Myocyte (in vitro differentiated cells): ENCODE measurements at regions not wholly inside any gene's neighbourhood (a gene's known extent, or its start where the extent isn't known, plus 50 kb on each side); places are given as distances from the start of the nearest gene placed in this dataset.

Experiments used
- DNase-seq: peaks from one replicate; pipeline ENCODE4 v3.0.0-alpha.2; 2012; ENCODE audit warnings: low read depth

GRCh38 chr13:40136896-40137295 is 481.4 kb downstream of the COG6 start:
- no peak for DNase-seq

DNA sequence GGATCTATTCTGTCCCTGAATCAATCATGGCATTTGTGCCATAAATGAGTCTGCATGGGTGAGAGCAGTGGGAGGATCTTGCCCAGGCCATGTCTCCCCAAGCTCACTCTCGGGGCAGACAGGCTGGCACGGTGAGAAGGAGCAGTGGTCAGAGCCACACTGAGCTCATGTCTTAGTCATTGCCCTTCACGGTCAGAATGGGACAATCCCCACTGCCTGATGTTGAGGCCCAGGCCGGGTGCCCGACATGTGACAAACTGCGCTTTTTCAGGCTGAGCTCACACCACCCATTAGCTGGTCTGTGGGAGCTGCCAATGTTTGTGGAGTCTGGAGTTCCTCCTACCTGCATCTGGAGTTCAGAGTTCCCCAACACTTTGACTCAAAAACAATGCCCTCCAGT is 481.9 kb downstream of the COG6 start:
- DNase-seq, result no peak

DNA sequence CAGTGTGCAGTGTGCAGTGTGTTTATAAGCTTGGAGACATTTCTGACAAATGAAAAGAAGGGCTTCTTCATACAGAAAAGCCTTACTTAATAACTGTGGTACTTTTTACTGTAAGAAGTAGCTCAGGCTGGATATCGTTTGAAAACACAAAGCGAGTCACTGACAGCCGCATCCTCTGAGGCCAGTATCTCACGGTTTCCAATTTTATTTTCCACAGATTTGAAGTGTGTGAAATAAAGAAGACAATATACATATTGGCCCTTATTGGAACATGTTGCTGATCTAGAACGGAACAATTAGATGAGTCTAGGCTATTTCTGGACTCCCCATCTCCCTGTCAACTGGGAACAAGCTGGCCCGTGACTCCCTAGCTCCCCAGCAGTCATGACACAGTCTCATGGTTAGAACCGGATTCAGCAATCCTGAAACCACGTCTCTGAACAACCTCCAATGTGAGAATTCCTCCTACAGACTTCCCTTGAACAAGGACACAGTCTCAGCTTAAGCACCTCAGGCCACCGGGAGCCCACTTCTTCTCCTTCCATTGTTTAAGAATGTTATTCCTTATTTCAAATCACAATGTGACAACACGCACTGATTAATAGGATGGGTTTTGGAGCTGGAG is 484.5 kb downstream of the COG6 start:
- peak; percentile 33 for DNase-seq

DNA sequence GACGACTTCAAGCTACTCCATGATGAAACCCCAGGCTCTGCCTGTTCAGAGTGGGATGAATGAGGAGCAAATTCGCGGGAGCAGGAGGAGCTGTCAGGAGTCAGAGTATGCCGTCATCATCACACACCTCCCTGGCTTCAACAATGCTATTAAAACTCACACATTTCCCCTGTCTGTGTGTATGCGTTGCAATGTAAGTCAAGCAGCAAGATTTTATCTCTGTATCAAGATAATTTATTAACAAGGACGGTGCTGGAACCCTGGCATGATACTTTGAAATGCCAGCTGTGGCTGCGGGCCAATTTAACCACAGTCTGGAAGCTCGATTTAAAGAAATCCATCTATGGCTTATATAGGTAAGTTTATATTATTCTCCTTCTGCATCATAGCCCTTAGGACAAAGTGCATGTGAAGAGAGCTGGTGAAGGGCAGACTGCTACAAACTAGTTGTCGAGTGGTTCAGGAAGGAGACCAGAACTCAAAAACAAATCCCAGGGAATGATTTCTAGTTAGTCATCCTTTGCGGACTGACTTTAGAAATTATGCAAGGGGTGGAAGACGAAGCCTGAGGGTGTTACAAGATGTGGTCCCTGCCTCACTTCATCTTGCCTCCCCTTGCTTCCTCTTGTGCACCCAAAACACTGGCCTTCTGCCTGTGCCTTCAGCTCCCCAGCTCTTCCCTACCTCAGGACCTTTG is 486.5 kb downstream of the COG6 start:
- DNase-seq, result no peak

DNA sequence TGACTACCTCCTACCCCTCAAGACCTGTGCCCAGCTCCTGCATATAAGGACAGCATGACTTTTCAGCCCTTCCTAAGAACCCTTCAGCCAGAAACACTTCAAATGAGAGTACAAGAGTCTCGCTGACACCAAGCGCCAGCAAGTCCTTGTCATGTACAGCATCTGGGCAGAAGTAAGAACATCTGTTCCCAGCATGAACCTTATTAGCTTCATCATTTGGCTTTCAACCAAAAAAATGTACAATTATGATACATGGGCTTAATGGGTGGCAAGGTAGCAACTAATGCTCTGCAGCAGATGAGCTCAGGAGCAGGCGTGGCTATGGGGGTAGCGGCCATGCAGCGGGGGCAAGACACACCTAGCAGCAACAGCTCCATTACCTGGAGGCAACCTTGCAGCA is 487.6 kb downstream of the COG6 start:
- no peak for DNase-seq

GRCh38 chr13:40143559-40143958 is 488.1 kb downstream of the COG6 start:
- no peak for DNase-seq

DNA sequence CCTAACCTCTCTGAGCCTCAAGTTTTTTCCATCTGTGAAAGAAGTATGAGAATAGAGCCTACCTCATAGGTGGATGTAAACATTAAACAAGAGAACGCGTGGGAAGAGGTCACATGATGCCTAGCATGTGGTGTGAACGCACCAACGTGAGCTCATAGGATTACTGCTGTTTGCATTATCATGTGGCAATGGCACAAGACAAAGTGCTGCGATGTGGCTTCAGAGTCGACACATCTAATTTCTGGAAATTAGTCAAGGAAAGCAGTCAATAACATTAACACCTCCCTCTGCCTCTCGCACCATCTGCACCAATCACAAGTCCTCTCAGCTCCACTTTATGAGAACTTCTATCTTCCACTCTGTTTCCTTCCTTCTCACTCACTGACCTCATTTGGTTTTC is 489.7 kb downstream of the COG6 start:
- no peak for DNase-seq

GRCh38 chr13:40146063-40146462 is 490.6 kb downstream of the COG6 start:
- no peak for DNase-seq

DNA sequence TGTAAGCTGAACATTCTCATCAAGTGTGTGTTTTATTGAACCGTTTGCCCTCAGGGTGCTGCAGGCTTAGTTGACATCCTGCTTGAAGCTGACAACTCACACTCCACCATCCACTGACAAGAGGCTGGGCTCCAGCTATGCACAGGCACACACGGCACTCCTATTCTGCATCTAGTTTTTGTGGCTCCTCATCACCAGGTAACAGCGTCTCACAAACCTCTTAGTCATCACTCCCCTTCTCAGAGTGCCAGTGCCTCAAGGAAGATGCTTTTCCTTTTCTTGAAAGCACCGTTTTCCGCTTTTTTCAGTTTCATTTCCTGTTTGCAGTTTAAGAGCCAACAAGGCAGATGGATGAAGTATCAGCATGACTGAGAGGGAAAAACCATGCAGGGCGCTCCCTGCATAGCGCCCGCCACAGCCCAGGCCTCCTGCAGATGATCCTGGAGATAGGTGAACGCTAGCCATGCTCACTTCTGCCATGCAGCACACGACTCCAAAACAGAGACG is 491.2 kb downstream of the COG6 start:
- DNase-seq, result no peak

GRCh38 chr13:40148101-40148500 is 492.6 kb downstream of the COG6 start:
- DNase-seq, result no peak

DNA sequence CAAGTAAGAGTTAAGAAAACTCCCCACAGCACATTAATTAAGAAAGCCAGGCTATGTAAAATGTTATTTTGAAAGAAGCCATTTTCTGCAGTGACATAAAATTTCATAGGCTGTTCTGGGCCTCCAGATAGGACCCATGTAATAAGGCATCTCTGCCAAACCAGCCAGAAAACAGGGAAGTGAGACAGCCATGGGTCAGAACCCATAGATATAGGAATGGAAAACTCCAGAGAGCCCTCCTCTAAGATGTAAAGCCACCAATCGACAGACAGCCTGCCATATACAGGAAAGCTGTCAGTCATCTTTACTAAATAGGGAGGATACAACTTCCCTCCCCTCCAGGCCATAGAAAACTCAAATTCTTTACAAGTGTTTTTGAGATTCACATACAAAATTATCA is 493.3 kb downstream of the COG6 start:
- DNase-seq, result no peak

DNA sequence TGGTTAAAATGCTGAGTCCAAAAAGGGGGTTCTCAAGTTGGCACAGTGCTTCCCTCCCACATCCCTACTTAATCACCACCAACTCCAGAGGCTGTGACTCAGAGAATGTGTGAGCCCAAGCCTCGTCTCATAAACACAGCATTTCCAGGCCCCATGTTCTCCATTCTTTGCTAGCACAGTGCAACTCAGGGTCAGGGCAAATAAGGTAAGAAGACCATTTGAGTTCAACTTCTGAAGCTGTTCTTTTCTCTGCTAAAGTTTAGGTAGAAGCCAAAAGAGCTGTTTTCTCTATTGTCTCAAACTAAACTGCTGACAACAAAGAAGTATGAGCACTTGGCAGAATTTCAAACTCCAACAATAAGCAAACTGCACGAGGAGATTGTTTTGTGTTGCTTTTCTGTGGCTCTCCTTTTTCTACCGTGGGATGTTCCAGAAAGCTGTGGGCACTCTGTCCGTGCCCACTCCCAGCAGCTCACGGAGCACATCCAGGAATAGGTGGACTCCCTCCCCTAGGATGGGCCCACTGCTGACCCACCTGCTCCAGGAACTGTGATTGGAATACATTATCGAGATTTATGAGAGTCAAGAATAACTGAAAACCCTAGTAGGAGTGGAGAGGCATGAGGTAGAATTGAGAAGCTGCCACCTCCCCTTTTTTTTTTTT is 494.3 kb downstream of the COG6 start:
- peak; percentile 77 for DNase-seq

DNA sequence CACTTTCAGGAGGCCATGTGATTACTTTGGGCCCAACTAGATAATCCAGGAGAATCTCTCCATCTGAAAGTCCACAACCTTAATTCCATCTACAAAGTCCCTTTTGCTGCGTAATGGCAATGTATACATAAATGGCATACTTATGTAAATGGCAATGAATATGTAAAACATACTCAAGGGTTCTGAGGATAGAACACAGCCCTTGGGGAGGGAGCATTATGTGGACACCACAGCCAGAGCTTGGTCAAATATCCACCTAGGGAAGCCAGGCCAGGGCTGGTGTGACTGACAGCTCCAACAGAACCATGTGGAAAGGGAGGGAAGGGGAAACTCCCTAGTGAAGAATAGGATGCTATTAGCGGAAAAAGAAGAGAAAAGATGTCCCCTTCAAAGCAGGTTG is 496.2 kb downstream of the COG6 start:
- no peak for DNase-seq

GRCh38 chr13:40152145-40152544 is 496.7 kb downstream of the COG6 start:
- DNase-seq, result peak; percentile 60

DNA sequence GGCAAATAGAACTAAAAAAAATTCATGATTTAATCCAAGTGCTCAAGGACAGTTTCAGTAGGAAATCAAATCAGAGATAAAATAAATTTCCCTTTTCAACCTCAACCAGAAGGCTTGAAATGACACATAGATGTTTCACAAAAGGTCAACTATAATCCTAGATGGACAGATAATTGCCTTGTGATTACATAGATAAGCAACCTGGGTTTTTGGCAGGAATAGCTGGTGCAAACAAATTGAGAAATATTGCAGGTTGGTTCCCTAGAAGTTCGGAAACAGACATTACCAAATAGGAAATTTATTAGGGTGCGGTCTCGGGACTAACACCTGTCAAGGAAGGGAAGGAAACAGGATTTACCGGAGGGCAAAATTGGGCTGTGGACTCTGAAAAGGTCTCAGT is 497.5 kb downstream of the COG6 start:
- DNase-seq, result no peak

DNA sequence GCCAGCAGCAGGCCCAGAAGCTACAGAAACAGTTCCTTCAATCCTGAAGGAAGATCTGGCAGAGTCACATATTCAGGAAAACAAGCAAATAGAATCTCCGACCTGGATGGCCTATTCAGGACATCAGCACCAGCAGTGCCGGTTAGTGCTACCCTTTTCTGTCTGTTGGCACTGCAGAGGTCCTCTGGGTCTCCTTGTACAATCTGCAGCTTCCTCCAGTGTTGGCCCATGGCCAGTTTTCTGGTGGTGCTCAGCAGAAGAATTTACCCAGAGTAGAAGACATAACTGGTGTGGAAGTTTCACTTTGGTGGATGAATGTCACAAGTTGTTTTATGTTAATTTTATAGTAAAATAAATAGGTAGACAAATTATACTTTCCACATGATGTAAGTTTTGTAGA is 498.1 kb downstream of the COG6 start:
- DNase-seq, result no peak

DNA sequence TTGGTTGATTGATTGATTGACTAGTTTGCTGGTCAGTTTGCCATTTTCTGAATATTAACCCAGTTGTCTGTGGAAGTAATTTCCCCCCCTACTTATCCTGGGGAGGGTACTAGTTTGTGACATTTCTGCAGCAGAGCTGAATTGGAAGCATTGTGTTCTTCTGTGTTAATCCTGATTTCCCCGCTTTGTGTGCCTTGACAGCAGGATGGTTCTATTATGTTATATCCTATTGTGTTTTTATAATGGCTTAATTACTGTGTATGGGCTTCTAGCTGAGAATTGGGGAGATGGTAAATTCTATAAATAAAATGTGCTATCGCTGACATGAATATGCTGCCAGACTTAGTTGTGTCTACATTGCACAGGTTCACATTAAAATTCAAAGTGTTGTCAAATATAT is 499.7 kb downstream of the COG6 start:
- DNase-seq, result no peak

DNA sequence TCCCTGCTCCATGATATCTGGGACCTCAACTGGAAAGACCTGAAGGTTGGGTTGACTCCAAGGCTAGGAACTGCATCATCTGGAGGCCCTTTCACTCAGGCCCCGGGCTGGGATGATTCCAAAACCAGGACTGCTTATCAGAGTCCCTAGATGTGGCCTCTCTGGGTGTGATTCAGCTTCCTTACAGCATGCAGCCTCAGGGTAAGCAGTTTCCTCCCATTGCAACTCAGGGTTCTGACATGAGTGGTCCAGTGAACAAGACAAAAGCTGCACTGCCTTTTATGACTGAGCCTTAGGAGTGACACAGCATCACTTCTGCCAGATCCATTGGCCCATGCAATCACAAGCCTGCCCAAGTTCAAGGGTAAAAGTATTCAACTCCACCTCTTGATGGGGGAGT is 502.8 kb downstream of the COG6 start:
- no peak for DNase-seq

GRCh38 chr13:40158757-40159156 is 503.3 kb downstream of the COG6 start:
- DNase-seq, result no peak

GRCh38 chr13:40159736-40160135 is 504.3 kb downstream of the COG6 start:
- no peak for DNase-seq

DNA sequence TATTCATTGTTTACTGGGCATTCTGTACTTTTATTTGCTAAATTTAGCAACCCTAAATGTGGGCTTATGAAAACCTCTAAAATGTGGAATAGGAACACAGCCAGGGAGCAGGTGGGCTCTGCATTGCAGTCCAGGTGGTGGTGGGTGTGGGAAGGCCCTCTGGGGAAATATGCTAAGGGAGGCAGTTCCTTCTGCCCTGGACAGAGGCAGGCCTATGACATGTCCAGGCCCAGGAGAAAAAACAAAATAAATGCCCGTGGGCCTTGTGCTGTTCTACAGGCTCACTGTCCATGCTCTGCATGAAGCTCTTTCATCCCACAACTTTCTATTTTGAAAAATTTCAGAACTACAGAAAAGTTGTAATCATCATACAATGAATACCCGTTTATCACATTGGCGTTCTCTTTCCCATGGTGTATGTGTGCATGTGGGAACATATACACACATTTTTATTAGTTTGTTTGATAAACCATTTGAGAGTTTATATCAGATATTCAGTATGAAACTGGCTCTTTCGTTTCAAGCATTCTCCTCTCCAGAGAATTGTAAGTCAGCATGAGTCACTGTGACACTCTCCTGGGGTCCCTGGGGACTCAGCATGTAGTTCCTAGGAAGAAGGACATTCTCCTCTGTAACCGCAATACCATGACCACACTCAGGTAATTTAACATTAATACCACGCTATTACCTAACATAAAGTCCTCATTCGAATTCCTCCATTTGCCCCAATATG is 505.3 kb downstream of the COG6 start:
- DNase-seq, result peak; percentile 41

DNA sequence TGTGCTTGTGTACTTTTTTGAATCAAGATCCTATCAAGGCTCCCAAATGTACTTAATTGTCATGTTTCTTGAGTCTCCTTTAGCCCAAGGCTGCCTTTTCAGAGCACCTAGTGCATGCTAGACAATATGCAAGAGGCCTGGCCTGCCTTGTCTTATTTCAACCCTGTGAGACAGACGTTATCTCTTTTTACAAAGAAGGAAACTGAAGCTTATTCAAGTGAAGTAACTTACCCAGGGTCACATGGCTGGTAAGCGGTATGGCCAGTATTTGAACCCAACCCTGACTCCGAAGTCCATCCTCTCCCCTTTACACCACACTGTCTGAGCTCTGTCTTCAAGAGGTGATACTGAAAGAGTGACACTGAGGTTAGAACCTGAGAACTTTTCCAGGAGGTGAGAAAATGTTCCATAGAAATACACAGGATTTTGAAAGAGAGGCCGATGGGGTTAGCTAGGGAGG is 505.1 kb downstream of the FOXO1 start:
- no peak for DNase-seq
